Upper lobe of right lung (tissue), 1 donor: ENCODE measurements at regions not wholly inside any gene's neighbourhood (a gene's known extent, or its start where the extent isn't known, plus 50 kb on each side); places are given as distances from the start of the nearest gene placed in this dataset.
A peak's percentile ranks its signal among the peaks of the same experiment; 100 is the strongest.

Experiments used
- ATAC-seq: fragments of 200-7000 bp; cut with Tn5 transposase; one replicate; pipeline ENCODE4 v1.9.1; 2020; ENCODE audit warnings: mild to moderate bottlenecking, moderate library complexity
- DNase-seq: peaks from one replicate; pipeline ENCODE4 v3.0.0-alpha.2; 2020
- H3K27ac ChIP-seq: fragments of 200-600 bp; one replicate; pipeline ENCODE4 v1.8.0; 2022
- H3K27me3 ChIP-seq: fragments of 200-600 bp; one replicate; pipeline ENCODE4 v1.8.0; 2022; ENCODE audit warnings: mild to moderate bottlenecking
- H3K36me3 ChIP-seq: fragments of 200-600 bp; one replicate; pipeline ENCODE4 v1.8.0; 2022
- H3K4me1 ChIP-seq: fragments of 200-600 bp; one replicate; pipeline ENCODE4 v1.8.0; 2022
- H3K4me3 ChIP-seq: fragments of 200-600 bp; one replicate; pipeline ENCODE4 v1.8.0; 2022; ENCODE audit warnings: mild to moderate bottlenecking
- H3K9me3 ChIP-seq: fragments of 200-600 bp; one replicate; pipeline ENCODE4 v1.8.0; 2022
- CTCF ChIP-seq: fragments of 200-600 bp; IDR thresholded peaks from one replicate; pipeline ENCODE4 v1.8.0; 2022; ENCODE audit warnings: antibody characterized with exemption
- intact Hi-C: fragments of 100-400 bp; cut with DNase I; formaldehyde crosslinking; loops from one replicate; pipeline ENCODE4 v1.11.0; 2022
- donor health status: DM: no; HTN: yes; CAD: no; lungs with severe emphysema.

GRCh38 chr10:113477451-113477850 lies 75.4 kb upstream of the HABP2 start:
- TF ChIP-seq CTCF, result no peak
- H3K27ac ChIP-seq, result no peak overlapping the region
- intact Hi-C loops, result no loop called here
- H3K4me1 ChIP-seq, result peaks cover 28% of the 10 kb centered on the region
- H3K9me3 ChIP-seq, result peaks cover 9% of the 10 kb centered on the region
- H3K36me3 ChIP-seq, result no peaks in the 10 kb centered on the region
- no peak for ATAC-seq
- H3K4me3 ChIP-seq, result no peak overlapping the region
- DNase-seq, result no peak
- no peaks in the 10 kb centered on the region for H3K27me3 ChIP-seq

- DNase-seq (no peak), ATAC-seq (no peak)
- Histone ChIP-seq H3K9me3 (peaks cover 9% of the 10 kb centered on the region), H3K27ac (no peak overlapping the region), H3K36me3 (no peaks in the 10 kb centered on the region), H3K4me1 (peaks cover 18% of the 10 kb centered on the region), H3K4me3 (no peak overlapping the region), H3K27me3 (no peaks in the 10 kb centered on the region)
- intact Hi-C loops, result no loop called here
- TF ChIP-seq CTCF, result no peak
Measured at GRCh38 chr10:113479346-113480080, 73.3 kb upstream of the HABP2 start.

GRCh38 chr10:113480081-113480360 lies 72.8 kb upstream of the HABP2 start:
- no peaks in the 10 kb centered on the region for H3K36me3 ChIP-seq
- intact Hi-C loops, result no loop called here
- no peak for ATAC-seq
- peaks cover 15% of the 10 kb centered on the region for H3K4me1 ChIP-seq
- peaks cover 9% of the 10 kb centered on the region for H3K9me3 ChIP-seq
- TF ChIP-seq CTCF, result no peak
- no peak overlapping the region for H3K4me3 ChIP-seq
- H3K27ac ChIP-seq, result no peak overlapping the region
- no peak for DNase-seq
- no peaks in the 10 kb centered on the region for H3K27me3 ChIP-seq

GRCh38 chr10:113480851-113481502 lies 71.9 kb upstream of the HABP2 start:
- DNase-seq (peak; percentile 79), ATAC-seq (peak; percentile 85)
- H3K27ac ChIP-seq, result peak overlapping the region; percentile 53
- H3K4me3 ChIP-seq, result no peak overlapping the region
- peaks cover 9% of the 10 kb centered on the region for H3K9me3 ChIP-seq
- H3K36me3 ChIP-seq, result no peaks in the 10 kb centered on the region
- intact Hi-C loops, result no loop called here
- H3K4me1 ChIP-seq, result peaks cover 6% of the 10 kb centered on the region
- H3K27me3 ChIP-seq, result no peaks in the 10 kb centered on the region
- no peak for TF ChIP-seq CTCF

GRCh38 chr10:113484487-113484886 lies 68.4 kb upstream of the HABP2 start:
- TF ChIP-seq CTCF, result no peak
- DNase-seq, result no peak
- Histone ChIP-seq H3K4me3 (no peak overlapping the region), H3K36me3 (no peaks in the 10 kb centered on the region), H3K27me3 (no peaks in the 10 kb centered on the region), H3K4me1 (no peaks in the 10 kb centered on the region), H3K9me3 (peaks cover 9% of the 10 kb centered on the region), H3K27ac (no peak overlapping the region)
- intact Hi-C loops, result no loop called here
- no peak for ATAC-seq
